K562 (cell line): ENCODE measurements at regions not wholly inside any gene's neighbourhood (a gene's known extent, or its start where the extent isn't known, plus 50 kb on each side); places are given as distances from the start of the nearest gene placed in this dataset.

ENCODE experiments used
- ATAC-seq: fragments of 200-7000 bp; cut with Tn5 transposase; 3 replicates; pipeline ENCODE4 v1.9.1; 2020; ENCODE audit warnings: moderate library complexity
- BruUV-seq: library from RNA; stranded (reverse); fragments of 400-500 nt; replicated peaks from 2 replicates; lab custom pipeline; 2021; lab: Mats Ljungman, UMichigan
- CTCF ChIA-PET: fragments of 300-600 bp; formaldehyde crosslinking; extraction: SDS; loops from one replicate; lab custom pipeline; 2021; ENCODE audit warnings: low intra/inter-chr PET ratio; lab: Yijun Ruan, JAX
- POLR2A ChIA-PET: fragments of 300-600, 350-650 bp; sonication (Branson Sonifier 250); formaldehyde crosslinking; extraction: SDS; loops from one replicate; lab custom pipeline; 2021; ENCODE audit warnings: antibody characterized with exemption, inconsistent platforms; lab: Yijun Ruan, JAX
- DNase-seq, 4 experiments: peaks; one replicate each; pipeline versions ENCODE4 v3.0.0 to v3.0.0-alpha.2; 2011 to 2018; ENCODE audit warnings: low spot score in 3 of 4, mixed read lengths in 3 of 4; ENCODE audit errors: extremely low read depth in 1 of 4
- FAIRE-seq: peaks from 2 replicates; lab custom pipeline; 2011; peaks lifted over from hg19 to GRCh38; lab: Jason Lieb, UNC
- H2AFZ ChIP-seq: 2 replicates; pipeline ENCODE4 v1.6.0; 2011; ENCODE audit warnings: low read depth, low read length, control low read depth, inconsistent platforms
- H3K27ac ChIP-seq: fragments of 200-600 bp; 3 replicates; pipeline ENCODE4 v1.8.0; 2011; ENCODE audit warnings: low read depth, mild to moderate bottlenecking, control low read depth, inconsistent platforms, low read length, moderate library complexity, mixed read lengths; ENCODE audit errors: extremely low read depth
- H3K27me3 ChIP-seq, 2 experiments: fragments of 300-600 bp in 1 of 2; 2 replicates in 1 of 2; 3 replicates in 1 of 2; pipeline versions ENCODE4 v1.6.0 to v1.8.0; 2011; ENCODE audit warnings: inconsistent platforms in 2 of 2, low read length in 2 of 2, mild to moderate bottlenecking in 1 of 2, mixed read lengths in 1 of 2, moderate library complexity in 1 of 2; ENCODE audit not compliant: control insufficient read depth in 2 of 2, insufficient read depth in 2 of 2
- H3K36me3 ChIP-seq: fragments of 300-600 bp; 3 replicates; pipeline ENCODE4 v1.8.0; 2011; ENCODE audit warnings: mild to moderate bottlenecking, low read length, inconsistent platforms; ENCODE audit not compliant: control insufficient read depth, insufficient read depth
- H3K4me1 ChIP-seq, 2 experiments: fragments of 200-600 bp in 1 of 2; replicated peaks in 1 of 2; 2 replicates in 1 of 2; 3 replicates in 1 of 2; pipeline versions ENCODE4 v1.5.1 to v1.8.0; 2011; ENCODE audit warnings: inconsistent platforms in 2 of 2, low read length in 2 of 2, mild to moderate bottlenecking in 1 of 2, mixed read lengths in 1 of 2, moderate library complexity in 1 of 2; ENCODE audit not compliant: control insufficient read depth in 2 of 2, insufficient read depth in 2 of 2
- H3K4me2 ChIP-seq: 2 replicates; pipeline ENCODE4 v1.6.1; 2011; ENCODE audit warnings: low read length, control low read depth, inconsistent platforms, mixed read lengths; ENCODE audit not compliant: insufficient read depth
- H3K4me3 ChIP-seq: fragments of 200-600 bp; sonication (generic), shearing (Covaris generic); 2 replicates; pipeline ENCODE4 v1.5.1; 2016; ENCODE audit warnings: control low read depth, inconsistent platforms
- H3K79me2 ChIP-seq: fragments of 200-600 bp; 3 replicates; pipeline ENCODE4 v1.8.0; 2011; ENCODE audit warnings: low read length, inconsistent platforms; ENCODE audit not compliant: control insufficient read depth, insufficient read depth
- H3K9ac ChIP-seq, 2 experiments: 2 replicates each; pipeline versions ENCODE4 v1.6.0 to v1.6.1; 2011; ENCODE audit warnings: low read depth in 2 of 2, low read length in 2 of 2, control low read depth in 1 of 2, inconsistent platforms in 1 of 2, mild to moderate bottlenecking in 1 of 2, mixed read lengths in 1 of 2; ENCODE audit not compliant: insufficient read depth in 1 of 2
- H3K9me1 ChIP-seq: one replicate; pipeline ENCODE4 v1.6.0; 2011; ENCODE audit warnings: inconsistent platforms, mild to moderate bottlenecking, low read length, moderate library complexity; ENCODE audit not compliant: control insufficient read depth, insufficient read depth
- H3K9me3 ChIP-seq: replicated peaks from 2 replicates; pipeline ENCODE4 v1.5.1; 2011; ENCODE audit warnings: low read depth, low read length, inconsistent platforms; ENCODE audit not compliant: control insufficient read depth, insufficient read depth
- H4K20me1 ChIP-seq: replicated peaks from 2 replicates; pipeline ENCODE4 v1.6.1; 2011; ENCODE audit warnings: low read length, inconsistent platforms, mixed read lengths; ENCODE audit not compliant: control insufficient read depth, insufficient read depth
- ETS2 ChIP-seq: IDR thresholded peaks from 2 replicates; pipeline ENCODE4 v1.6.1; 2016; ENCODE audit warnings: borderline replicate concordance, missing genetic modification characterization, mild to moderate bottlenecking, moderate library complexity, missing compliant biosample characterization; ENCODE audit not compliant: poor library complexity, severe bottlenecking
- KLF6 ChIP-seq: fragments of 250-450 bp; sonication (Bioruptor Pico); IDR thresholded peaks from 2 replicates; pipeline ENCODE4 v1.4.0; 2020; ENCODE audit warnings: mild to moderate bottlenecking, moderate library complexity, borderline replicate concordance
- OTX1 ChIP-seq: fragments of 450-650 bp; formaldehyde crosslinking; IDR thresholded peaks from 2 replicates; pipeline ENCODE4 v1.4.0; 2022; ENCODE audit warnings: mild to moderate bottlenecking
- ZBTB7A ChIP-seq: IDR thresholded peaks from 2 replicates; pipeline ENCODE4 v1.6.1; 2011; ENCODE audit warnings: low read depth, mild to moderate bottlenecking, low read length, moderate library complexity, borderline replicate concordance; ENCODE audit not compliant: control insufficient read depth
- WGBS: fragments of 100-300 bp; shearing (Covaris generic); methylation state at CpG from one replicate; pipeline ENCODE4 v1.1.6; 2016; ENCODE audit warnings: low coverage, mixed read lengths; ENCODE audit not compliant: insufficient coverage; ENCODE audit errors: missing lambda C conversion rate; 5-methylcytosine and 5-hydroxymethylcytosine counted together
- in situ Hi-C: fragments of 300-500 bp; cut with MboI; formaldehyde crosslinking; loops from 4 replicates; pipeline ENCODE4 v1.15.0; 2018; ENCODE audit warnings: inconsistent platforms, mixed read lengths
- intact Hi-C: fragments of 100-400 bp; cut with micrococcal nuclease; formaldehyde crosslinking; loops from 2 replicates; pipeline ENCODE4 v1.14.2; 2022
- TF ChIP-seq, protein P1 (sequence below): fragments of 450-650 bp; IDR thresholded peaks from 2 replicates; pipeline ENCODE4 v1.6.1; 2016; ENCODE audit warnings: low read depth
- TF ChIP-seq, protein P2 (sequence below): sonication (generic); formaldehyde crosslinking; IDR thresholded peaks from 2 replicates; pipeline ENCODE4 v1.8.0; 2022; ENCODE audit warnings: mild to moderate bottlenecking, missing genetic modification reagents
- TF ChIP-seq, protein P3 (sequence below), 2 experiments: fragments of 450-650 bp in 1 of 2; sonication (generic) in 1 of 2; formaldehyde crosslinking; conservative IDR thresholded peaks; 2 replicates each; pipeline versions ENCODE4 v1.4.0 to v1.8.1; 2020 to 2022; ENCODE audit warnings: mild to moderate bottlenecking in 1 of 2, missing genetic modification reagents in 1 of 2
- TF ChIP-seq, protein P4 (sequence below): IDR thresholded peaks from 3 replicates; pipeline ENCODE4 v1.6.1; 2011; ENCODE audit warnings: borderline replicate concordance, mild to moderate bottlenecking; ENCODE audit not compliant: insufficient read length, insufficient read depth

DNA sequence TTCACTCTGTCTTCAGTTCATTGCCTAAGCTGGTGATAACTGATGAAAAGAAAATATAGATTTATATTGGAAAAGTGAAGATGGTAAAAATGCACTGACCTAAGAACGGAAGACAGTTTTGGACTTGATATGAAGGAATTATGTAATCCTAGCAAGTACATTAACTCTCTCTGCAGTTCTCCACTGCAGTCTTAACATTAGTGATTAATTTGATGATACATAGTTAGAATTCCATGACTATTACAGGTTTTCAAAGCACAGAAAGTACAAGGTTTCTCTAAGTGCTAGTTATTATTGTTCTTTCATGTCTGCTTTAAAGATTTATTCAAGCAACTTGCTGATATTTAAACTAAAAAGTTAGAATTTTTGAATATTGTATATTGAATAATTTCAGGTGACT, 1591.7 kb upstream of the ADGRL3 start (continued):
- TF ChIP-seq, protein P1, sequence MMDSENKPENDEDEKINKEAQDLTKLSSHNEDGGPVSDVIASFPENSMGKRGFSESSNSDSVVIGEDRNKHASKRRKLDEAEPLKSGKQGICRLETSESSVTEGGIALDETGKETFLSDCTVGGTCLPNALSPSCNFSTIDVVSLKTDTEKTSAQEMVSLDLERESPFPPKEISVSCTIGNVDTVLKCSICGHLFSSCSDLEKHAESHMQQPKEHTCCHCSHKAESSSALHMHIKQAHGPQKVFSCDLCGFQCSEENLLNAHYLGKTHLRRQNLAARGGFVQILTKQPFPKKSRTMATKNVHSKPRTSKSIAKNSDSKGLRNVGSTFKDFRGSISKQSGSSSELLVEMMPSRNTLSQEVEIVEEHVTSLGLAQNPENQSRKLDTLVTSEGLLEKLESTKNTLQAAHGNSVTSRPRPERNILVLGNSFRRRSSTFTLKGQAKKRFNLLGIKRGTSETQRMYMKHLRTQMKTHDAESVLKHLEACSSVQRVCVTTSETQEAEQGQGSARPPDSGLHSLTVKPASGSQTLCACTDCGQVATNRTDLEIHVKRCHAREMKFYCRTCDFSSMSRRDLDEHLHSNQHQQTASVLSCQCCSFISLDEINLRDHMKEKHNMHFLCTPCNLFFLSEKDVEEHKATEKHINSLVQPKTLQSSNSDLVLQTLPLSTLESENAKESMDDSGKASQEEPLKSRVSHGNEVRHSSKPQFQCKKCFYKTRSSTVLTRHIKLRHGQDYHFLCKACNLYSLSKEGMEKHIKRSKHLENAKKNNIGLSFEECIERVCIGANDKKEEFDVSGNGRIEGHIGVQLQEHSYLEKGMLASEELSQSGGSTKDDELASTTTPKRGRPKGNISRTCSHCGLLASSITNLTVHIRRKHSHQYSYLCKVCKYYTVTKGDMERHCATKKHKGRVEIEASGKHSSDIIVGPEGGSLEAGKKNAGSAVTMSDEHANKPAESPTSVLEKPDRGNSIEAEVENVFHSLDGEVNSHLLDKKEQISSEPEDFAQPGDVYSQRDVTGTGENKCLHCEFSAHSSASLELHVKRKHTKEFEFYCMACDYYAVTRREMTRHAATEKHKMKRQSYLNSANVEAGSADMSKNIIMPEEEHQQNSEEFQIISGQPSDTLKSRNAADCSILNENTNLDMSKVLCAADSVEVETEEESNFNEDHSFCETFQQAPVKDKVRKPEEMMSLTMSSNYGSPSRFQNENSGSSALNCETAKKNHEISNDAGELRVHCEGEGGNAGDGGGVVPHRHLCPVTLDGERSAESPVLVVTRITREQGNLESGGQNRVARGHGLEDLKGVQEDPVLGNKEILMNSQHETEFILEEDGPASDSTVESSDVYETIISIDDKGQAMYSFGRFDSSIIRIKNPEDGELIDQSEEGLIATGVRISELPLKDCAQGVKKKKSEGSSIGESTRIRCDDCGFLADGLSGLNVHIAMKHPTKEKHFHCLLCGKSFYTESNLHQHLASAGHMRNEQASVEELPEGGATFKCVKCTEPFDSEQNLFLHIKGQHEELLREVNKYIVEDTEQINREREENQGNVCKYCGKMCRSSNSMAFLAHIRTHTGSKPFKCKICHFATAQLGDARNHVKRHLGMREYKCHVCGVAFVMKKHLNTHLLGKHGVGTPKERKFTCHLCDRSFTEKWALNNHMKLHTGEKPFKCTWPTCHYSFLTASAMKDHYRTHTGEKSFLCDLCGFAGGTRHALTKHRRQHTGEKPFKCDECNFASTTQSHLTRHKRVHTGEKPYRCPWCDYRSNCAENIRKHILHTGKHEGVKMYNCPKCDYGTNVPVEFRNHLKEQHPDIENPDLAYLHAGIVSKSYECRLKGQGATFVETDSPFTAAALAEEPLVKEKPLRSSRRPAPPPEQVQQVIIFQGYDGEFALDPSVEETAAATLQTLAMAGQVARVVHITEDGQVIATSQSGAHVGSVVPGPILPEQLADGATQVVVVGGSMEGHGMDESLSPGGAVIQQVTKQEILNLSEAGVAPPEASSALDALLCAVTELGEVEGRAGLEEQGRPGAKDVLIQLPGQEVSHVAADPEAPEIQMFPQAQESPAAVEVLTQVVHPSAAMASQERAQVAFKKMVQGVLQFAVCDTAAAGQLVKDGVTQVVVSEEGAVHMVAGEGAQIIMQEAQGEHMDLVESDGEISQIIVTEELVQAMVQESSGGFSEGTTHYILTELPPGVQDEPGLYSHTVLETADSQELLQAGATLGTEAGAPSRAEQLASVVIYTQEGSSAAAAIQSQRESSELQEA: no peak

DNA sequence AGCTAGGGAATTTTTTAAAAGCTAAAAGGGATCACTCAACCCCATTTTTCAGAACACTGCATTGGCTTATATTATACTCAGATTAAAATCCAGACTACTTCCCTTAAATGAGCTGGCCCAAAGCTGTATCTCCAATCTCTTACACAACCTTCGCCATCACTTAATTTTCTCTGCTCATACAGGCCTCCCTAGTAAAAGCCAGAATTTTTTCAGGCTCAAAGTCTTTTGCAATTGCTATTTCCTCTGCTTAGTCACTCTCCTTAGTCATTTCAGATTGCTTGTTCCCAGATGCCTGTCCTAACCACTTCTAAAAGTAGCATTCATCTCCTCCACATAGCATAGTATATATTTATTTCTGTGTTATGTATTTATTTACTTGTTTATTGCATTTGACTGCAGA, 1587.9 kb upstream of the ADGRL3 start:
- BruUV-seq: no TSS peak
- DNase-seq: no peak
- Histone ChIP-seq H3K9me3 (no peaks in the 10 kb centered on the region), H3K4me2 (no peak overlapping the region), H3K79me2 (no peaks in the 10 kb centered on the region), H4K20me1 (no peaks in the 10 kb centered on the region), H3K4me3 (no peak overlapping the region), H3K9me1 (no peaks in the 10 kb centered on the region), H3K9ac (no peak overlapping the region), H3K27me3 (no peaks in the 10 kb centered on the region), H3K27ac (no peak overlapping the region), H3K36me3 (no peaks in the 10 kb centered on the region), H3K4me1 (no peaks in the 10 kb centered on the region), H2AFZ (no peak overlapping the region)
- intact Hi-C loops: no loop called here
- ATAC-seq: no peak
- POLR2A ChIA-PET: no interaction called here
- FAIRE-seq: no peak
- whole genome bisulfite sequencing: 13% methylated on average over 1 of the region's 1 CpG
- CTCF ChIA-PET: no interaction called here
- in situ Hi-C loops: no loop called here
- no peak for TF ChIP-seq OTX1
- no peak for TF ChIP-seq ZBTB7A
- TF ChIP-seq, protein P2, sequence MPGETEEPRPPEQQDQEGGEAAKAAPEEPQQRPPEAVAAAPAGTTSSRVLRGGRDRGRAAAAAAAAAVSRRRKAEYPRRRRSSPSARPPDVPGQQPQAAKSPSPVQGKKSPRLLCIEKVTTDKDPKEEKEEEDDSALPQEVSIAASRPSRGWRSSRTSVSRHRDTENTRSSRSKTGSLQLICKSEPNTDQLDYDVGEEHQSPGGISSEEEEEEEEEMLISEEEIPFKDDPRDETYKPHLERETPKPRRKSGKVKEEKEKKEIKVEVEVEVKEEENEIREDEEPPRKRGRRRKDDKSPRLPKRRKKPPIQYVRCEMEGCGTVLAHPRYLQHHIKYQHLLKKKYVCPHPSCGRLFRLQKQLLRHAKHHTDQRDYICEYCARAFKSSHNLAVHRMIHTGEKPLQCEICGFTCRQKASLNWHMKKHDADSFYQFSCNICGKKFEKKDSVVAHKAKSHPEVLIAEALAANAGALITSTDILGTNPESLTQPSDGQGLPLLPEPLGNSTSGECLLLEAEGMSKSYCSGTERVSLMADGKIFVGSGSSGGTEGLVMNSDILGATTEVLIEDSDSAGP (CRISPR knock-in tag): no peak
- no peak for TF ChIP-seq KLF6 (CRISPR knock-in tag)
- no peak for TF ChIP-seq ETS2
- TF ChIP-seq, protein P3, sequence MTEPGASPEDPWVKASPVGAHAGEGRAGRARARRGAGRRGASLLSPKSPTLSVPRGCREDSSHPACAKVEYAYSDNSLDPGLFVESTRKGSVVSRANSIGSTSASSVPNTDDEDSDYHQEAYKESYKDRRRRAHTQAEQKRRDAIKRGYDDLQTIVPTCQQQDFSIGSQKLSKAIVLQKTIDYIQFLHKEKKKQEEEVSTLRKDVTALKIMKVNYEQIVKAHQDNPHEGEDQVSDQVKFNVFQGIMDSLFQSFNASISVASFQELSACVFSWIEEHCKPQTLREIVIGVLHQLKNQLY (CRISPR knock-in tag; conservative IDR thresholded peaks at IDR 0.05): no peak
- TF ChIP-seq, protein P4, sequence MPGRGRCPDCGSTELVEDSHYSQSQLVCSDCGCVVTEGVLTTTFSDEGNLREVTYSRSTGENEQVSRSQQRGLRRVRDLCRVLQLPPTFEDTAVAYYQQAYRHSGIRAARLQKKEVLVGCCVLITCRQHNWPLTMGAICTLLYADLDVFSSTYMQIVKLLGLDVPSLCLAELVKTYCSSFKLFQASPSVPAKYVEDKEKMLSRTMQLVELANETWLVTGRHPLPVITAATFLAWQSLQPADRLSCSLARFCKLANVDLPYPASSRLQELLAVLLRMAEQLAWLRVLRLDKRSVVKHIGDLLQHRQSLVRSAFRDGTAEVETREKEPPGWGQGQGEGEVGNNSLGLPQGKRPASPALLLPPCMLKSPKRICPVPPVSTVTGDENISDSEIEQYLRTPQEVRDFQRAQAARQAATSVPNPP: no peak
